ENCODE measurements at regions not wholly inside any gene's neighbourhood (a gene's known extent, or its start where the extent isn't known, plus 50 kb on each side); places are given as distances from the start of the nearest gene placed in this dataset.

DNA sequence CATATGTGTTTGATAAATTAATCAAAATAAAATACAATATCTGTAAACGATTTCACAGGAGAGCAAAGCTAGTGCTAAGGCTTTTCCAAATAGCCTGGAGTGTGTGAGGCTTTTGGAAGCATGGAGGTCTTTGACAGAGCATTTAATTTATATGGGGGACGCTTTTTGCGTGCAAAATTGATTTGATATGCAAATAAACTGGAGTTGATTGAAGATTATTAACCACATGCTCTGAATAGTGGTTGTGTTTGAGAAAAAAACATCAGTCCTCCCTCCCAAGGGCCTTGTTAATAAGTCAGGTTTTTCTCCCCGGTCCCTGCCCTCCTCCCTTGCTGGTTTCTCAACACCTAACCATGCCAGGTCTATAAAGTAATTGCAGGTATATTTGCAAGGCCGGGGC, 85.1 kb upstream of the FGFR2 start:
- TF ChIP-seq, protein P1, sequence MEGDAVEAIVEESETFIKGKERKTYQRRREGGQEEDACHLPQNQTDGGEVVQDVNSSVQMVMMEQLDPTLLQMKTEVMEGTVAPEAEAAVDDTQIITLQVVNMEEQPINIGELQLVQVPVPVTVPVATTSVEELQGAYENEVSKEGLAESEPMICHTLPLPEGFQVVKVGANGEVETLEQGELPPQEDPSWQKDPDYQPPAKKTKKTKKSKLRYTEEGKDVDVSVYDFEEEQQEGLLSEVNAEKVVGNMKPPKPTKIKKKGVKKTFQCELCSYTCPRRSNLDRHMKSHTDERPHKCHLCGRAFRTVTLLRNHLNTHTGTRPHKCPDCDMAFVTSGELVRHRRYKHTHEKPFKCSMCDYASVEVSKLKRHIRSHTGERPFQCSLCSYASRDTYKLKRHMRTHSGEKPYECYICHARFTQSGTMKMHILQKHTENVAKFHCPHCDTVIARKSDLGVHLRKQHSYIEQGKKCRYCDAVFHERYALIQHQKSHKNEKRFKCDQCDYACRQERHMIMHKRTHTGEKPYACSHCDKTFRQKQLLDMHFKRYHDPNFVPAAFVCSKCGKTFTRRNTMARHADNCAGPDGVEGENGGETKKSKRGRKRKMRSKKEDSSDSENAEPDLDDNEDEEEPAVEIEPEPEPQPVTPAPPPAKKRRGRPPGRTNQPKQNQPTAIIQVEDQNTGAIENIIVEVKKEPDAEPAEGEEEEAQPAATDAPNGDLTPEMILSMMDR (IDR thresholded peaks at IDR 0.05; ENCODE audit: low read length): no peak
- no peak for TF ChIP-seq EZH2 (IDR thresholded peaks at IDR 0.05; ENCODE audit: borderline replicate concordance, low read length)

All from OCI-LY1 (cell line).